ENCODE measurements at regions not wholly inside any gene's neighbourhood (a gene's known extent, or its start where the extent isn't known, plus 50 kb on each side); places are given as distances from the start of the nearest gene placed in this dataset.

DNA sequence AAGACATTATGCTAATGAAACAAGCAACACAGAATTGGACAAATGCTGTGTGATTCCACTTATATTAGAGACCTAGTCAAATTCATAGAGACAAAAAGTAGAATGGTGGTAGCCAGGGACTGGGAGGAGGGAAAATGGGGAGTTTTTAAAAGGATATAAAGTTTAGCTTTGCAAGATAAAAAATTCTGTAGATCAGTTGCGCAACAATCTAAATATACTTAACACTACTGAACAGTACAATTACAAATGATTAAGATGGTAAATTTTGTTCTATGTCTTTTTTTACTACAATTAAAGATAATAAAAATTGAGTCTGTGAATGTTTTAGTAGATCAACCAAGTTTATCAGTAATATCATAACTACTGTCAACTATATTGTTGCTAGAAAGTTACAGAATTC lies 340.1 kb upstream of the PDZRN3 start:
- no peak for TF ChIP-seq RAD21 (IDR thresholded peaks at IDR 0.05; ENCODE audit: low read depth)
- TF ChIP-seq, protein P1, sequence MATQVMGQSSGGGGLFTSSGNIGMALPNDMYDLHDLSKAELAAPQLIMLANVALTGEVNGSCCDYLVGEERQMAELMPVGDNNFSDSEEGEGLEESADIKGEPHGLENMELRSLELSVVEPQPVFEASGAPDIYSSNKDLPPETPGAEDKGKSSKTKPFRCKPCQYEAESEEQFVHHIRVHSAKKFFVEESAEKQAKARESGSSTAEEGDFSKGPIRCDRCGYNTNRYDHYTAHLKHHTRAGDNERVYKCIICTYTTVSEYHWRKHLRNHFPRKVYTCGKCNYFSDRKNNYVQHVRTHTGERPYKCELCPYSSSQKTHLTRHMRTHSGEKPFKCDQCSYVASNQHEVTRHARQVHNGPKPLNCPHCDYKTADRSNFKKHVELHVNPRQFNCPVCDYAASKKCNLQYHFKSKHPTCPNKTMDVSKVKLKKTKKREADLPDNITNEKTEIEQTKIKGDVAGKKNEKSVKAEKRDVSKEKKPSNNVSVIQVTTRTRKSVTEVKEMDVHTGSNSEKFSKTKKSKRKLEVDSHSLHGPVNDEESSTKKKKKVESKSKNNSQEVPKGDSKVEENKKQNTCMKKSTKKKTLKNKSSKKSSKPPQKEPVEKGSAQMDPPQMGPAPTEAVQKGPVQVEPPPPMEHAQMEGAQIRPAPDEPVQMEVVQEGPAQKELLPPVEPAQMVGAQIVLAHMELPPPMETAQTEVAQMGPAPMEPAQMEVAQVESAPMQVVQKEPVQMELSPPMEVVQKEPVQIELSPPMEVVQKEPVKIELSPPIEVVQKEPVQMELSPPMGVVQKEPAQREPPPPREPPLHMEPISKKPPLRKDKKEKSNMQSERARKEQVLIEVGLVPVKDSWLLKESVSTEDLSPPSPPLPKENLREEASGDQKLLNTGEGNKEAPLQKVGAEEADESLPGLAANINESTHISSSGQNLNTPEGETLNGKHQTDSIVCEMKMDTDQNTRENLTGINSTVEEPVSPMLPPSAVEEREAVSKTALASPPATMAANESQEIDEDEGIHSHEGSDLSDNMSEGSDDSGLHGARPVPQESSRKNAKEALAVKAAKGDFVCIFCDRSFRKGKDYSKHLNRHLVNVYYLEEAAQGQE (IDR thresholded peaks at IDR 0.05; ENCODE audit: low read depth), result no peak
- no peak for TF ChIP-seq CREB1 (IDR thresholded peaks at IDR 0.05; ENCODE audit: low read depth)
- no peak for TF ChIP-seq TCF12 (IDR thresholded peaks at IDR 0.05; ENCODE audit: low read depth)
- no peak for TF ChIP-seq TAF1 (IDR thresholded peaks at IDR 0.05; ENCODE audit: low read depth)
- TF ChIP-seq TEAD4 (IDR thresholded peaks at IDR 0.05), result no peak
- TF ChIP-seq EP300 (IDR thresholded peaks at IDR 0.05; ENCODE audit: borderline replicate concordance), result no peak
- TF ChIP-seq YY1 (IDR thresholded peaks at IDR 0.05; ENCODE audit: low read depth), result no peak

Data from Ishikawa (cell line).